Dedifferentiated amniotic fluid mesenchymal stem cell (primary cell): ENCODE measurements at regions not wholly inside any gene's neighbourhood (a gene's known extent, or its start where the extent isn't known, plus 50 kb on each side); places are given as distances from the start of the nearest gene placed in this dataset.

ENCODE experiments used
- DNase-seq: peaks from one replicate; pipeline ENCODE4 v3.0.0-alpha.2; 2016; ENCODE audit errors: extremely low spot score

DNA sequence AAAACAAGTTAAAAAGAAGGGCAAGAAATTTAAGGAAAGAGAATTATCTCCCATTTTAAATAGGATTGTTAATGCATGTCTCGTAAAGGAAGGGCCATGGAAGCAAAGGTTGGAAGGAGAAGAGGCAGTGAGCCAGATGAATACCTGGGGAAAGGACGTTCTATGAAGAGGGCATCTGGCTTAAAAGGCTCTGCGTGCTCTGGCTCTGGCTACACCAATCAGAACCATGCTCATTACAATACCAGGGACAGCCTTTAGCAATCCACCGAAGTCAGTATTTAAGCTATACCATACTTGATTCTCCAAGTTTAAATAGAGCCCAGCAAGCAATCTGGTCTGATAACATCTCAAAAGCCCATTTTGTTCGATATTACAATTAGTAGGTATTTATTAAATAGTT is 58.5 kb upstream of the C1orf87 start:
- no peak for DNase-seq

DNA sequence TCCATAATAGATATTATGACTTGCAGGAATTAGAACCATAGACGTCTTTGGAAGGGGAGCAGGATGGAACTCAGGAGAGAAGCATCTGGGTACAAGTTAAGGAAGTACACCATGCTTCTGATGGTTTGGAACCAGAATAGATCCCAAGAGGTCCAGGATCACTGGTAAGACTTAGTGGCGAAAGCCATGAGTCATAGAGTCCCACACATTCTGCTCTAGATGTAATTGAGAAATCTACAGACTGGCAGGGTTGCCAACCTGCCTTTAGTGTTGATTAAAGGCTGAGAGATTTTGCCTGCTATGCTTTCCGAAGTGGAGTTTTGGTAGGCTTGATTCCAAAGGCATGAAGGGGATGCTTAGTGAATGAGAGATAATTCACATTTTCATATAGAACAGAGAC is 57.1 kb upstream of the C1orf87 start:
- peak; percentile 17 for DNase-seq

DNA sequence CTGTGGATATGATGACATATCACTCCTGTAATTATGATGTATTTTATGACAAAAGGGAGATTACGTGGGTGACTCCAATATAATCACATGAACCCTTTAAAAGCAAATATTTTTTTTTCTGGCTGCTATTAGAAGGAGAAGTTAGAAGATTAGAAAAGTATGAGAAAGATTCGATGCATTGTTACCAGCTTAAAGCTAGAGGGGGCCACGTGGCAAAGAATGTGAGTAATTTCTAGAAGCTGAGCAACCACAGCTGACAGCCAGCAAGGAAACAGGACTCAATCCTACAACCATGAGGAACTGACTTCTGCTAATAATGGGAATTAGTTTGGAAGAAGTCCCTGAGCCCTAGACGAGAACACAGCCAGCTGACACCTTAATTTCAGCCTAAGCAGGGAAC is 56.3 kb upstream of the C1orf87 start:
- DNase-seq, result peak; percentile 36

GRCh38 chr1:60126723-60127122 is 53.2 kb upstream of the C1orf87 start:
- no peak for DNase-seq
